MG63 (cell line): ENCODE measurements at regions not wholly inside any gene's neighbourhood (a gene's known extent, or its start where the extent isn't known, plus 50 kb on each side); places are given as distances from the start of the nearest gene placed in this dataset.

Source experiments
- DNase-seq: peaks from one replicate; pipeline ENCODE4 v3.0.0-alpha.2; 2020
- H3K27me3 ChIP-seq: fragments of 250-450 bp; sonication (Bioruptor Pico); 2 replicates; pipeline ENCODE4 v1.5.1; 2020; ENCODE audit warnings: mild to moderate bottlenecking, moderate library complexity
- H3K36me3 ChIP-seq: fragments of 250-450 bp; sonication (Bioruptor Pico); 2 replicates; pipeline ENCODE4 v1.5.1; 2020; ENCODE audit warnings: mild to moderate bottlenecking, moderate library complexity
- H3K4me3 ChIP-seq: fragments of 250-450 bp; sonication (Bioruptor Pico); 2 replicates; pipeline ENCODE4 v1.5.1; 2020; ENCODE audit warnings: mild to moderate bottlenecking, moderate library complexity
- H3K9me3 ChIP-seq: fragments of 250-450 bp; sonication (Bioruptor Pico); 2 replicates; pipeline ENCODE4 v1.5.1; 2020; ENCODE audit warnings: mild to moderate bottlenecking, moderate library complexity

DNA sequence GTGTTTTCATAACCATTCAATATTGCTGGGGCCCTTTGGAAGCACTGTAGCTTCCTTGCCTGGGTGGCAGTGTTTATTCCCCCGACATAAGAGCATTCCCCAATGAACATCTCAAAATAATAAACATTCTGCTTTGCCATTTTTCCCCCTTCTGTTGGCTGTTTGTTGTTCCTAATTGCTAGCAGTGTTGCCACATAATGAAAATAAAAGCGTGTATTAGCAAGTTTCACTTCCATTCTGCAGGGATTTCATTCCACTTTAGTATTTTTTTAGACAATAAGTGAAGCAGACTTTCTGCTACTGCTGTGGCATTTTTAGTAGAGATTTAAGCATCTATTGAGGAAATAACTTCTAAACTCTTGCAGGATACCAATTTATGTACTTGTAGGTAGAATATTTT lies 154.7 kb upstream of the GALNT13 start:
- Histone ChIP-seq H3K4me3 (no peak overlapping the region), H3K27me3 (no peaks in the 10 kb centered on the region), H3K9me3 (no peaks in the 10 kb centered on the region), H3K36me3 (no peaks in the 10 kb centered on the region)
- no peak for DNase-seq

DNA sequence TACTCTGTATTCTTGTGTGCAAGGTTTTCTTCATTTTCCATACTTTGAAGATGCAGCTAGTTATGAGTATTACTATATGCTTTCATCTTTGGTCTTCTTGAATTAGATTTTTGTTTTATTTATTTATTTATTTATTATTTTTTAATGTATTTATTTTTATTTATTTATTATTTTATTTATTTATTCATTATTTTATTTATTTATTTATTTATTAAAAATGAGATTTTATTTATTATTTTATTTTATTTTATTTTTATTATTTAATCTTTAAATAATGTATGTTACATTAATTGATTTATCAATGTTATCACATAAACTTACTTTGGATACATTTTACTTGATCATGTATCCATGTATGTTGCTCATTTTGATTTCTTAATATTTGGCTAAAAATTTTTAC lies 132.3 kb upstream of the GALNT13 start:
- Histone ChIP-seq H3K9me3 (no peaks in the 10 kb centered on the region), H3K27me3 (no peaks in the 10 kb centered on the region), H3K36me3 (no peaks in the 10 kb centered on the region), H3K4me3 (no peak overlapping the region)
- no peak for DNase-seq

DNA sequence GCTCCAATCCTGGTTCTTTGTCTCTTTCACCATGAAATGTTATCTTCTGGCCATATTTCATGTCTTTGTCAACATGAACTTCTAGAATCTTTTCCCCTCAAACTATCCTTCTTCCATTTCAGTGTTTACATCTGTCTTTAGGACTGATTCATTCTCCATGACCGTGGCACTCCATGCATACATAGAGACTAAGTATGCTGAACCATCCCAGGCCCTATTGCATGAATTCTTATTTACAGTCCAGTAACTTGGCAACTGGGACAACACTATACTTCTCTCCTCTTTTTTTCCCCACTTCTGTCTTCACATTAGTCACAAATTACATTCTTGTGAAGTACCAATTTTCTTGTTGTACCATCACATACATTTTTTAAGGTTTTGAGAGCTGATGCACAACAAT lies 109.8 kb upstream of the GALNT13 start:
- no peak overlapping the region for H3K4me3 ChIP-seq
- H3K27me3 ChIP-seq: no peaks in the 10 kb centered on the region
- DNase-seq: no peak
- H3K36me3 ChIP-seq: no peaks in the 10 kb centered on the region
- H3K9me3 ChIP-seq: peaks cover 2% of the 10 kb centered on the region

DNA sequence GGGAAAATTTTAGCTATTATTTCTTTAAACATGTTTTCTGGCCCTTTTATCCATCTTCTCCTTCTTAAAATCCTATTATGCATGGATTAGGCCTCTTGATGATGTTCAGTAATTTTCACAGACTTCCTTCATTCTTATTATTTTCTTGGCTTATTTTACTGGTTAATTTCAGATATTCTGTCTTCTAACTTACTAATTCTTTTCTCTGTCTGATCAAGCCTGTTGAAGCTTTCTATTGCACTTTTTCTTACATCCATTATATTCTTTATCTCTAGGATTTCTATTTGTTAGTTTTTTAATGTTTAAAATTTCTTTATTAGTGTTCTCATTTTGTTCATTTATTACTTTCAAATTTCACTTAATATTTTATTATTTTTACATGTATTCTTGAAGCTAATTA lies 105.3 kb upstream of the GALNT13 start:
- Histone ChIP-seq H3K27me3 (no peaks in the 10 kb centered on the region), H3K4me3 (no peak overlapping the region), H3K9me3 (peaks cover 2% of the 10 kb centered on the region), H3K36me3 (no peaks in the 10 kb centered on the region)
- DNase-seq: no peak

DNA sequence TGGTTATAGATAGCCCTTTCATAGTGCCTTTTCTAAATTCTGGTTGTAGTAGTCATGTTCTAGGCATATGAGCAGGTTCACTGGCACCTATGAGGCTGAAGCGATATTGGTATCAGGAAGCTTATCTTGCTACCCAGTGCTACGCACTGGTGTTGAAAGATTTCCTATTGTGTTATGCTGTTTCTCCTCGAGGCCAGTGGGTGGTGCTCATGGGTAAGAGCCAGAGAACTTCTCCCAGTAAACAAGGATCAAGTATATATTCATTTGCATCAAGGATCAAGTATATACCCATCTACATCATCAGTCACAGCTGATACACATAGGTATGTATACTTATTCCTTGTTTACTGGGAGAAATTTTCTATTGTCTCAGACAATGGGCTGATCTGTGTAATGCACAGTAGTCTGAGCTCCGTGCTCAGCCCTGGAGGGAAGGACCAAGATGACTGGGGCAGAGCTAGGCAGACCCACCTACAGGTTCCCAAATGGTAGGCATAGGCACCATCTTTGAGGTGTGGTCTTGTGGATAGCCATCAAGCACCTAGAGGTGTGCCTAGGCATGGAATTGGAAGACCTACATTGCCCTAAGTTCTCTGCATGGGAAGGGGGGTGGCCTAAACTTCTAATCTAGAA lies 101.2 kb upstream of the GALNT13 start:
- Histone ChIP-seq H3K36me3 (no peaks in the 10 kb centered on the region), H3K4me3 (no peak overlapping the region), H3K9me3 (peaks cover 2% of the 10 kb centered on the region), H3K27me3 (no peaks in the 10 kb centered on the region)
- no peak for DNase-seq

DNA sequence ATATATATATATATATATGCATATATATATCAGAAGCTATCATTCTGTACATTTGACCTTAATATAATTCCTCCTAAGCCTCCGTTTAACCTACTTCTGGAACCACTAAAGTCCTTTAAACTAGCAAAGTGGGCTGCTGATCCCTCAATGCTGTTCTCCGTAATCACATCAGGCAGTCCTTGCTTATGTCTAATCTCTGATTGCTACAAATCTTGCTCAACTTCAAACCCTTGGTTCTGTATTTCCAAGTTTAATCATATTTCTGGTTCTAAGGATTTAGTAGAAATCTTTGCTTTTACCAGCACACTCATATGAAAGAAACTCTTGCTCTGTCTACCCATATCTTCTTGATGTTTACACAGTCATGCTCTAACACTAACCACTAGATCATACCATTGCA lies 91.5 kb upstream of the GALNT13 start:
- Histone ChIP-seq H3K9me3 (no peaks in the 10 kb centered on the region), H3K4me3 (no peak overlapping the region), H3K36me3 (no peaks in the 10 kb centered on the region), H3K27me3 (no peaks in the 10 kb centered on the region)
- DNase-seq: no peak

DNA sequence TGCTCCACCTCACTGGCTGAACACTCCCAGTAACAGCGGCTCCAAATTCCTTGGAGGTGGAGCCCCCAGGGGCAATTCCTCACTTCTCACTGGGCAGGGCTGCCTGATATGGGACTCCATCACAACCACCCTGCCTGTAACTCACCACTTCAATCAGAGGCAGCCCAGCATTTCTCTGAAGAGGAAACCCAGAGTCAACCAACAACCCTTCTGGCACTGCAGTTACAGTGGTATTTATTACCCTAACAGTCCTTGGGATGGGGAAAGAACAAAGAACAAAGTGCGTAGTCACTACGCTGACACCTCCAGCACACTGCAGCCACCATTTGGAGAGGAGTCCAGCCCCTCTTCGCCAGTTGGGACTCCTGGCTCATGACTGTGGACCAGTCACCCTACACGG lies 85.7 kb upstream of the GALNT13 start:
- no peaks in the 10 kb centered on the region for H3K9me3 ChIP-seq
- no peaks in the 10 kb centered on the region for H3K27me3 ChIP-seq
- no peak for DNase-seq
- no peaks in the 10 kb centered on the region for H3K36me3 ChIP-seq
- no peak overlapping the region for H3K4me3 ChIP-seq

DNA sequence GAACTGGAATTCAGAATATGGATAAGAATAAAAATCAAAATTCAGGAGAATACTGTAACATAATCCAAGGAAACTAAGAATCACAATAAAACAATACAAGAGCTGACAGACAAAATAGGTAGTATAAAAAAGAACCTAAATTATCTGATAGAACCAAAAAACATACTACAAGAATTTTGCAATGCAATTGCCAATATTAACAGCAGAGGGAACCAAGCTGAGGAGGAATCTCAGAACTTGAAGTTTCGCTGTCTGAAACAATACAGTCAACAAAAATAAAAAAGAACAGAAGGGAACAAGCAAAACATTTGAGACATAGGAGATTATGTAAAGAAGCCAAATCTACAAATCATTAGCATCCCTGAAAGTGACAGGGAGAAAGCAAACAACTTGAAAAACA lies 84.1 kb upstream of the GALNT13 start:
- Histone ChIP-seq H3K4me3 (no peak overlapping the region), H3K36me3 (no peaks in the 10 kb centered on the region), H3K27me3 (no peaks in the 10 kb centered on the region), H3K9me3 (no peaks in the 10 kb centered on the region)
- no peak for DNase-seq

DNA sequence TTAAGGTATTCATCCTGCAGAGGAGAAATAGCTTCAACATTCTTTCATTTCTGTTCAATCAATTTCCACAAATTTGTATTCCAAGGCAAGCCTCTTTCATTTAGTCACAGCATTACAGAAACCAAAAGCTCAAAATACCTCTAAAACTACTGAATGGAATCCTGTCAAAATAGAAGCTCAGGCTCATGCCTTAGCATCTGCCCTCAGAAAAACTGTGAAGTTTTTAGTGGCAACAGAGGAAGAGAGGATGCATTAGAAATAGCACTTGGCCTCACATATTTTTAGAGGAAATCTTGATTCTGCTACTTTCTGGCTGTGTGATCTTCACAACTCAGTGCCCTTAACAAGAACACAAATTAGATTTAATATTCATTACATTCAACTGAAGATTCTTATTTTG lies 69.1 kb upstream of the GALNT13 start:
- H3K27me3 ChIP-seq: no peaks in the 10 kb centered on the region

DNA sequence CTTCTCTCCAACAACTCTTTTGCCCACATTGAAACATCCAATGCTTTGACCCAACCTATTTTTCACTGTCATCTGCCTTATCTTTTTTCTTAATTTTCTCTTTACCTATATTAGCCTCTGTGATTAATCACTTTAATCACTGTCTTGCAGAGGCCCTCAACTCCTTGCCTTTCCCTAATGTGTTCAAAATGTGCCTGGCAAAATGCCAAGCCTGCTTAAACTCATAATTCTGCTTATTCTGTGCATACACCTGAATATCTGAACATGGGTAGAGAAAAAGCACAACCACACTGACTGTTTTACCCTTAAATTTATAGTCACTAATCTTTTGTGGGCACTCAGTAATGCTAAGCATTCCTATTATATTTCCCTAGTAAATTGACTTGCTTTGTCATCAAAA lies 63.0 kb upstream of the GALNT13 start:
- no peaks in the 10 kb centered on the region for H3K27me3 ChIP-seq
- H3K36me3 ChIP-seq: no peaks in the 10 kb centered on the region
- H3K9me3 ChIP-seq: no peaks in the 10 kb centered on the region
- no peak overlapping the region for H3K4me3 ChIP-seq
- no peak for DNase-seq

More for the DNA sequence above, 69.1 kb upstream of the GALNT13 start:
- Histone ChIP-seq H3K9me3 (no peaks in the 10 kb centered on the region), H3K4me3 (no peak overlapping the region), H3K36me3 (no peaks in the 10 kb centered on the region)
- no peak for DNase-seq

DNA sequence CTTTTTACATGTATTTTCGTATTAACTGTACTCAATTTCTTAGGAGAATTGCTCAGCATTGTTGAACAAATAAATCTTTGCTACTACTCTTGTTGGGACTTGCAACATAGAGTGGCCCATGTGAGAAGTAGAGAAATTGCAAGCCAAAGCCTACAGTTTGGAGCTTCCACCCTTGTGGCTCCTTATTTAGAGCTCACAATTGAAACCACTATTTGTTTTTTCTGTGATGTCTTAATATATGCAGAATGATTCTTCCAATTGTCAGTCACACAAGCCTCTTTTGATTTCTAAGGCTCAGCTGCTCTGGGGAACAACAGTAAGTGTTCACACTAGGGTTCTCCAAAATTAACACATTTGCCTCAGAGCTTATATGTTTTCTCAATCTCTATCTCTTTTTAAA lies 60.2 kb upstream of the GALNT13 start:
- H3K36me3 ChIP-seq: no peaks in the 10 kb centered on the region
- no peaks in the 10 kb centered on the region for H3K9me3 ChIP-seq
- no peak for DNase-seq
- no peak overlapping the region for H3K4me3 ChIP-seq
- no peaks in the 10 kb centered on the region for H3K27me3 ChIP-seq

DNA sequence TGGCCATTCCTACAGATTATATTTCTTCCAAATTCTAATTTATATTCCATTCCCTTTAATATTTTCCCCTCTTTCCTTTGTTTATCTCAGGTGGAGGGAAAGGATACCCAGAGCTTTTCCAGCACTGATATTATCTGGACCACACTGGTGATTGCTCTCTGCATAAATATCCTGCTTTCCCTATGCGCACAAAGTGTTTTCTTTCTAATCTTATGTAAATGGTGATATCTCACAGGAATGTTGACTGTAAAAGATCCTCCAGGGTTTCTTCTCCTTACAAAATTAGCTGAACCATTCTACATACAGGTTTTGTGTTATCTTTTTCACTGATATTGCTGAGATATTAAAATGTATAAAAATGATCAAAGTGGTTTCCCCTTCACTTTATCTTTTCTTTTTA lies 59.1 kb upstream of the GALNT13 start:
- H3K4me3 ChIP-seq: no peak overlapping the region
- H3K9me3 ChIP-seq: no peaks in the 10 kb centered on the region
- no peaks in the 10 kb centered on the region for H3K36me3 ChIP-seq
- DNase-seq: no peak
- H3K27me3 ChIP-seq: no peaks in the 10 kb centered on the region

DNA sequence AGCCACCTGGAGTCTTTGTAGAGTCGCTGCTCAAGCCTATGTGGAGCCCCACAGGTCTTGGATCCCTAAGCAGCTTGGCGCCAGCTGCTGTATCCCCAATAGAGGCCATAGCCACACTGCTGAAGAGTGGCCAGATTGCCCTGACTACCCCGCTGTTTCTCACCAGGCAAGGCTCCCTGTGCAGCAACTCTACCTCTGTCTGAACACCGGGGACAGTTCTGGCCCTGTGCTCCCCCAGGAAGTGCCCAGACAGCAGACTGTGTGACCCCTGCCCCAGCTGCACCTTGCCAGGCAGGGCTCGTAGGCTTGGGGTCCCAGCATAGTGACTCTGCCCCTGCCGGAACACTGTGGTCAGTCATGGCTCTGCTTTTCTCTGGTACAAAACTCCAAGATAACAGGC lies 53.5 kb upstream of the GALNT13 start:
- H3K27me3 ChIP-seq: no peaks in the 10 kb centered on the region
- DNase-seq: no peak
- no peak overlapping the region for H3K4me3 ChIP-seq
- H3K36me3 ChIP-seq: no peaks in the 10 kb centered on the region
- H3K9me3 ChIP-seq: no peaks in the 10 kb centered on the region

DNA sequence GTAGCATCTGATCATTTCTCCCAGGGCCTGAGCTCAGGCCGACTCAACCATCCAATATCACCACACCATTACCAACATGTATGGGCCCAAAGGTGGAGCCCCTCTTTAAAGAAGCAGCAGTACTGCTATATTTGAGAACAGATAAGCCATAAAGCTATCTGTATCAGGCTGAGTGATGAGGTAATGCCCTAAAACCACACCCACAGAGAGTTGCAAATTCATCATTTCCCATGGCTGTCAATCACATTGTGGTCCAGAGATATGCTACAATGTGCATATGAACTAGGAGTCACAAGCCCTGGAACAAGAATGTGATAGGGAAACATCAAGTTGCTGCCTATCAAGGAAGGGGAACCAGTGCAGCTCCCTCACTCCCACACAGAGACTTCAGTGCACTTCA lies 52.6 kb upstream of the GALNT13 start:
- Histone ChIP-seq H3K9me3 (no peaks in the 10 kb centered on the region), H3K36me3 (no peaks in the 10 kb centered on the region)
- DNase-seq: no peak

DNA sequence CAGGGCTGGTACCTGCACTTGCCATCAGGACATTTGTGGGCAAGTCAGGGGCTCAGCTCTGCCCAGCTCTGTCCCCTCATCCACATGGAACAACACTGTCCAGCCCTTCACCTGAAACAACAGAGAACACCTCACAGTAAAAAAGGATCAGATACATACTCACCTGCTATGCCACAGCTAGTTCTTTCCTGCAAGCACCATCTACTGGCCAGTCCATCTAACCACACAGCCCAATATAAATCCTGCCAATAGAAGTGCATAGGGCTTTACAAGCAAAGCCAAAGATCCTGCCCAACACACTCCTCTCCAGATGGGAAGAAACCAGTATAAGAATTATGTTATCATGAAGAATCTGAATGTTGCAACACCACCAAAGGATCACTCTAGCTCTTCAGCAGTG lies 52.2 kb upstream of the GALNT13 start:
- H3K4me3 ChIP-seq: no peak overlapping the region
- DNase-seq: no peak
- no peaks in the 10 kb centered on the region for H3K27me3 ChIP-seq
- no peaks in the 10 kb centered on the region for H3K36me3 ChIP-seq
- H3K9me3 ChIP-seq: no peaks in the 10 kb centered on the region

More for the DNA sequence above, 52.6 kb upstream of the GALNT13 start:
- no peak overlapping the region for H3K4me3 ChIP-seq
- no peaks in the 10 kb centered on the region for H3K27me3 ChIP-seq
